GM23338 (cell line): ENCODE measurements at regions not wholly inside any gene's neighbourhood (a gene's known extent, or its start where the extent isn't known, plus 50 kb on each side); places are given as distances from the start of the nearest gene placed in this dataset.

Source experiments
- CREB1 ChIP-seq: fragments of 250-450 bp; sonication (Bioruptor Pico); IDR thresholded peaks from 2 replicates; pipeline ENCODE4 v1.5.0; 2020; ENCODE audit warnings: low read depth, mild to moderate bottlenecking, moderate library complexity
- CTCF ChIP-seq, 2 experiments: fragments of 200-600 bp in 1 of 2; sonication (generic) in 1 of 2; conservative IDR thresholded peaks; 2 replicates each; pipeline versions ENCODE4 v1.5.1 to v1.6.1; 2016 to 2017; ENCODE audit warnings: antibody characterized with exemption in 2 of 2, low read depth in 2 of 2, mild to moderate bottlenecking in 2 of 2, moderate library complexity in 1 of 2
- ETS1 ChIP-seq: IDR thresholded peaks from 2 replicates; pipeline ENCODE4 v1.6.1; 2016; ENCODE audit warnings: antibody characterized with exemption
- EZH2 ChIP-seq: fragments of 200-600 bp; sonication (generic); IDR thresholded peaks from one replicate; pipeline ENCODE4 v1.8.0; 2017; ENCODE audit warnings: antibody characterized with exemption, mild to moderate bottlenecking, low read depth; ENCODE audit not compliant: unreplicated experiment
- EZH2phosphoT487 ChIP-seq: fragments of 200-600 bp; sonication (generic); IDR thresholded peaks from one replicate; pipeline ENCODE4 v1.8.1; 2018; ENCODE audit warnings: antibody characterized with exemption; ENCODE audit not compliant: unreplicated experiment
- JUNB ChIP-seq: IDR thresholded peaks from one replicate; pipeline ENCODE4 v1.6.1; 2016; ENCODE audit warnings: antibody characterized with exemption; ENCODE audit not compliant: unreplicated experiment
- POLR2AphosphoS5 ChIP-seq: IDR thresholded peaks from 2 replicates; pipeline ENCODE4 v1.6.1; 2016; ENCODE audit warnings: antibody characterized with exemption, low read depth
- REST ChIP-seq: IDR thresholded peaks from one replicate; pipeline ENCODE4 v1.6.1; 2018; ENCODE audit warnings: antibody characterized with exemption; ENCODE audit not compliant: unreplicated experiment
- STAT1 ChIP-seq: IDR thresholded peaks from one replicate; pipeline ENCODE4 v1.6.1; 2016; ENCODE audit warnings: antibody characterized with exemption; ENCODE audit not compliant: unreplicated experiment
- ZNF114 ChIP-seq: fragments of 250-450 bp; sonication (Bioruptor Pico); IDR thresholded peaks from 2 replicates; pipeline ENCODE4 v1.5.0; 2020; ENCODE audit warnings: mild to moderate bottlenecking, moderate library complexity
- ZNF331 ChIP-seq: fragments of 250-450 bp; sonication (Bioruptor Pico); IDR thresholded peaks from 2 replicates; pipeline ENCODE4 v1.5.0; 2020; ENCODE audit warnings: low read depth, mild to moderate bottlenecking, moderate library complexity

GRCh38 chr3:102727340-102727739 lies 292.5 kb downstream of the ZPLD1 start:
- TF ChIP-seq CTCF (conservative IDR thresholded peaks at IDR 0.05; ENCODE audit: low read depth in 2 of 2), result no peak
- TF ChIP-seq POLR2AphosphoS5, result no peak
- no peak for TF ChIP-seq REST
- no peak for TF ChIP-seq EZH2
- TF ChIP-seq EZH2phosphoT487, result no peak
- no peak for TF ChIP-seq JUNB
- TF ChIP-seq STAT1, result no peak
- TF ChIP-seq ETS1, result no peak
- no peak for TF ChIP-seq ZNF114 (CRISPR knock-in tag)
- no peak for TF ChIP-seq ZNF331 (CRISPR knock-in tag)
- TF ChIP-seq CREB1, result no peak
